Stromal cell of bone marrow (primary cell): ENCODE measurements at regions not wholly inside any gene's neighbourhood (a gene's known extent, or its start where the extent isn't known, plus 50 kb on each side); places are given as distances from the start of the nearest gene placed in this dataset.
A peak's percentile ranks its signal among the peaks of the same experiment; 100 is the strongest.

ENCODE experiments used
- DNase-seq: peaks from one replicate; pipeline ENCODE4 v3.0.0-alpha.2; 2012; ENCODE audit warnings: low read depth

DNA sequence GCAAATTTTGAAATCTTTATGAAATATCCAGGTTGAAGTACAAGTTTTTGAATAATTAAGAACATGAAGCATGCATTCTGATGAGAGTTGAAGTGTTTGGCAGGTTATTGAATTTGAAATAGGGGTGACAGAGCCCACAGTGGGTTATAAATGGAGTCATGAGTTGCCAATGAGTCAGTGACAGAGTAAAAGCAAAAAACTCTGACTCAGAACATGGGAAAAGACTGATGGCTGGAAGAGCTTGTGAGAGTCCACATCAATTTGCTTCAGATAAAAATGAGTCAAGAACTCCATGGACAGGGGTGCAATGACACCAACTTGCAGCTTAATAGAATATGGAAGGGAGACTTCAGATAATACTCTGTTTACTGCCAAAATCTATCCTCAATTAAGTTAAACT lies 105.3 kb downstream of the SLC6A15 start:
- peak; percentile 66 for DNase-seq

- no peak for DNase-seq
These were observed 107.1 kb downstream of the SLC6A15 start for GRCh38 chr12:84805474-84805858.

DNA sequence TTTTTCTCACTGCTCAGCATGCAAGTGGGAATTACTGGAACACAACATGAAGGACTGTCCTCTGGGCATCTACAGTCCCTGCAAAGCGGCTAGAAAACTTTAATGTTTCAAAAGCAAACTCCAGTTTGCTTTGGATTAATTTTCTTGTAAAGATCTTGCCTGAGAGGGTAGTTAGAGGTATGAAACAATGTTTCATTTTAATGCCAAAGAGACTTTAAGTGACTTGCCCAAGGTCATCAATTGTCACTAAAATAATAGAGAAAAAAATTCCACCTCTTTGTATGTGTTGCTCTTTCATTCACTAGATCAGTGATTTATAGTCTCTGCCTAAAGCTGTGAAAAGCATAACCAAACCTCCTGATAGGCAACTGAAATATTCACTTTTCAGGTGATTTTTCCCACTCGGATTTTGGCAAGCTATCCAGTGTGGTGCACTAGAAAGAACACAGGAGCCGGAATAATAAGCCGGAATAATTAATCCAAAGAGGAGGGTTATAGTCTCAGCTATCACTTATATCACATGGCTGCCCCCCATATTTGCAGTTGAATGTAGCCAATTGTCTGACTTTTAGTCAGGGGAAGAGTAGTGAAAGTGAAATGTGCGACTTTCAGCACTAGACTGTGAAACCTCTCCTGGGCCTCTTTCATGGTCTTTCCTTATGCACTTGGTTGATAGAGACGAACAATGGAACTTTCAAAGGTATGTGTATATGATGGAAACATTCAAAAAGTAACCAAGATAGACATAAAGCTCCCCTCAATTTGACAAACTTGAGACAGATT lies 107.7 kb downstream of the SLC6A15 start:
- no peak for DNase-seq

GRCh38 chr12:84803661-84804060 lies 108.9 kb downstream of the SLC6A15 start:
- no peak for DNase-seq

- DNase-seq: no peak
These were observed 110.4 kb downstream of the SLC6A15 start for GRCh38 chr12:84802161-84802560.

DNA sequence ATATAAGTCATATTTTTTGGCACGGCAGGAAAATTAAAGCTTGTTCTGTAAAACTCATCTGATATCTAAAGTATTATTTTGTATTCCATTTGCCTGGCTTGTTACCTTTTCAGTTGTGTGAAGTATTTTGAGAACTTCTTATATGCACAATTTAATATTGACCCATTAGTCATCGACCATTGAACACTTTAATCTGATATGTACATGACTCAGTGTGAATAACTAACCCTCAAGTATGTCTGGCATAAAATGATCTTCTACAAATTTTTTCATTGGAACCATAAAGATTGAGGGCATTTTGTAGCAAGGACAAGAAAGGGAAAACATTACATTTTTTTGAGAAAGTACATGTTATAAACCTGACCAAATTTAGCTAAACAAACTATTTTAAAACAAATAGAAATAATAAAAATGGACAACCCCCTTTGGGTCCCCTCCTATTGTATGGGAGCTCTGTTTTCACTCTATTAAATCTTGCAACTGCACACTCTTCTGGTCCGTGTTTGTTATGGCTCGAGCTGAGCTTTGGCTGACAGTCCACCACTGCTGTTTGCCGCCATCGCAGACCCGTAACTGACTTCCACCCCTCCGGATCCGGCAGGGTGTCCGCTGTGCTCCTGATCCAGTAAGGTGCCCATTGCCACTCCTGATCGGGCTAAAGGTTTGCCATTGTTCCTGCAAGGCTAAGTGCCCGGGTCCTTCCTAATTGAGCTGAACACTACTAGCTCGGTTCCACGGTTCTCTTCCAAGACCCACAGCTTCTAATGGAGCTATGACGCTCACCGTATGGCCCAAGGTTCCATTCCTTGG lies 118.8 kb downstream of the SLC6A15 start:
- peak; percentile 25 for DNase-seq

- no peak for DNase-seq
These were observed 121.2 kb downstream of the SLC6A15 start for GRCh38 chr12:84791444-84791843.

DNA sequence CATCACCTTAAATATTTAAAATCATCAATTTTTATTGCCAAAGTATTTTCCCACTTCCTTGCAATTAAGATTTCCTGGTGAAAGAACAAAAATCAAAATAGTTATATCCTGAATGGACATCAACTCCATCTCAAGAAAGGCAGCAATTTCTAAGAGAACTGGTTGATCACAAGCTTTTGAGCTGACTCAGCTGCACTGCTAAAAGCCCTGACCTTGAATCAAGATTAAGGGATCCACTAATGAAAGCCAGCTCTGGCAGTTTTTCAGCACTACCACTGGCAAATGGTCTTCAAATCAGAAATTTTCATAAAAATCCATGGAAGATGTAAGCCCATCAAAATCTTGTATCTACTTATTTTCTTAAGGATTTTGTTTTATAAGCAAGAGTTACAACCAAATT lies 123.4 kb downstream of the SLC6A15 start:
- no peak for DNase-seq

GRCh38 chr12:84787253-84787652 lies 125.3 kb downstream of the SLC6A15 start:
- no peak for DNase-seq

DNA sequence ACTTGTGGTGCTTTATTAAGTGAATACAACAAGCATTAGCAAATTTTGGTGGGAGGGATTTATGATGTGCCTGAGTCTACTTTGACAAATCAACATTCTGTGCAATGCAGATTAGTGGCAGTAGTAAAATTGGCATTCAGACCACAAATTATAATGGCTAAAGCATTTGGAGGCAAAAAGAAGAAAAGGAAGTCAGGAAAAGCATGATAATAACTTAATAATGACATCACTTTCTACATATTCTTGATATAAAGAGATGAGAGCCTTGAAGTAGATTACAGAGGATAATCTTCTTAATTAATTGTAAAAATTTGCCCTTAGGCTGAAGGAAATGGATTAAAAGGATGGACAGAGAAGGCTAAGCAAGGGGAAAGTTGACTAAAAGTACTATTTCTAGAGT lies 126.0 kb downstream of the SLC6A15 start:
- DNase-seq: no peak

DNA sequence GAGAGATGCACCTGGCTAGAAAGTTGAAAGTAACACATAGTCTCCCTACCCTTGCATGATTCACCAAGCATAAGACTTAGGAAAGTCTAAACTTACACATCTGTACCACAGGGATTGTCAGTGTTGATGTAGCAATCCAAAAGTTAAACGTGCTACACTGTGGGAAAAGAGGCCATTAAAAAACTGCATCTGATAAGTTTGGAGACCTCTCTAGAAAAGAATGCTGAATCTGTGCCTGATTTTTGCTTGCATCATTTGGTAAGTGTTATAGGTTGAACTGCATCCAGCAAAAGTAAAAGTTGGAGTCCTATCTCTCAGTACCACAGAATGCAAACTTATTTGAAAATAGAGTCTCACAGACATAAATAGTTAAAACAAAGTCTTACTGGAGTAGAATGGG lies 126.6 kb downstream of the SLC6A15 start:
- no peak for DNase-seq

DNA sequence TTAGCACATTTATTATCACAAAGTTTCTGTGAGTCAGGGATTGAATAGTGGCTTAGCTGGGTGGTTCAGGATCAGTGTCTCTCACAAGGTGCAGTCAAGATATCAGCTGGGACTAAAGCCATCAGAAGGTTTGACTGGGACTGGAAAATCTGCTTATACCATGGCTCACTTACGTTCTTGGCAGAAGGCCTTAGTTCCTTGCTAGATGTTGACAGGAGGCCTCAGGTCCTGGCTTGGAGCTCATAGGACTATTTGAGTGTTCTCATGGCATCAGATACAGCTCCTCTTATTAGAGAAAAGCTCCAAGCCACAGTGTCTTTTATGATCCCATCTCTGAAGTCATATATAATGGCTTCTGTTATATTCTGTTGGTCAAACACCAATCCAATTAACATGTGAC lies 127.3 kb downstream of the SLC6A15 start:
- no peak for DNase-seq

GRCh38 chr12:84779169-84779568 lies 133.4 kb downstream of the SLC6A15 start:
- DNase-seq: no peak

- DNase-seq: no peak
These were observed 140.3 kb downstream of the SLC6A15 start for GRCh38 chr12:84772281-84772680.

DNA sequence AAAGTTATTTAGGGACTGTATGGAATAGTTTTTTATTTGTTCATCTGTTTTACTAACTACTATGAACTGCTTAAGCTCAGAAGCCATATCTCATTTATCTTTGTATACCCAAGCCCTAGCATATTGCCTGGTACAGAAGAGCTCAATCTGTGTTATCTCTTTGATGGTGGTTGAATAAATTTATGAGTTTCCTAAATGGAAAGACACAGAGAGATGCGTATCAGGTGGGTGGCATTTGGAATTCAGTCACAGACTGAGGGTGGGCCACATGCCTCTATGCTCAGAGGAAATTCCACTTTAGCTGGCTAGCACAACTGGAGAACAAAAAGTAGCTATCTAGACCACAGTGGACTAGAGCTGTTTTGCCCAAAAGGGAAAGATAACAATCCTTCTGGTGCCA lies 145.5 kb downstream of the SLC6A15 start:
- DNase-seq: no peak

DNA sequence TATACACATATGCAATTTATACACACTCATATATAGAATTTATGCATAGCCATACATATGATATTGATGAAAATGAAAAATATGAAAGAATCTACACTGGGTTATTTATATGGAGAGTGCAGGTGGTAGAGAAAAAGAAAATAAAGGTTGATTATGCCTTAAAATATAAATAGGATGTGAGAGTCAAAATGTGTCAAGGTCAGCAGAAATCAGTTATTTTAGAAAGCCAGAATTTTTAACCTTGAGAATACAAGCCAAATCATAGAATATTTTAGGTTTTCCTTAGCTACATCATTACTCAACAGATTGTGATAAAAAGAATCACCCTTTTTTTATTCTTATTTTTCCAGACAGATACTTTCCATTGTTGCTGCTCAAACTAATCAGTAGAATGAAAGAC lies 146.2 kb downstream of the SLC6A15 start:
- DNase-seq: no peak

GRCh38 chr12:84764001-84764400 lies 148.6 kb downstream of the SLC6A15 start:
- no peak for DNase-seq

GRCh38 chr12:84763107-84763506 lies 149.5 kb downstream of the SLC6A15 start:
- DNase-seq: peak; percentile 69

DNA sequence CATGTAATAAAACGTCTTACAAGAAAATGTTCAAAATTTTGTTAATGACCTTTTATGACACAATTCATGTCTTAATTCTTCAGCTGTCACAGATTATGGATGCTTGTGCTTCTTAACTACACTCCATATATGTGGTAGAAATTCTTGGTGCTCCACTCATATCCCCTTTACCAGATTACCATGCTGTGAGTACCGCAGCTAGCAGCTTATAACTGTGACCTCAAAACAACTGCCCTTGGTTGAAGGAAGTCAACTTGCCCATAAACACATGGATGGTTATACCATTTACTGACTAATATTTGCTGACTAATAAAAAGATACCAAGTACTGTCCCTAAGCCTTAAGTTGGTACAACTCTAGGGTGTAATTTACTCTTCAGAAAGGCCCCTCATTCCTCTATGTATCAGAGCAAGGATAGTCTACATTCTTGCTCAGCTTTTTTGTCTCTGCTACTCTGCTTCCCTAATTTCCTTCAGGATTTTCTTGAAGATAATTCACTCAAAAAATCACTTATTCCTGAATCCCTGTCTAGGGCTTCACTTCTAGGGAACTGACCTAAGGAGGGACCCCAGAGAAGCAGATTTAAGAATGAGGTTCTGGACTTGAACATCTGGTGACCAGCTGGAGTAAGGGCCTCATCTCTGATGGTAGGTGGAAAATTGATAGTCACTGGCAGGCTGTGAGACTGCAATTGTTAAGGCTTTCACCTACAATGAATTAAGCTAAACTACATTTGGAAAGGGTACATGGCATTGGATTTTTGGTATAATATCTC lies 152.3 kb downstream of the SLC6A15 start:
- DNase-seq: no peak

GRCh38 chr12:84757978-84758377 lies 154.6 kb downstream of the SLC6A15 start:
- DNase-seq: peak; percentile 48

DNA sequence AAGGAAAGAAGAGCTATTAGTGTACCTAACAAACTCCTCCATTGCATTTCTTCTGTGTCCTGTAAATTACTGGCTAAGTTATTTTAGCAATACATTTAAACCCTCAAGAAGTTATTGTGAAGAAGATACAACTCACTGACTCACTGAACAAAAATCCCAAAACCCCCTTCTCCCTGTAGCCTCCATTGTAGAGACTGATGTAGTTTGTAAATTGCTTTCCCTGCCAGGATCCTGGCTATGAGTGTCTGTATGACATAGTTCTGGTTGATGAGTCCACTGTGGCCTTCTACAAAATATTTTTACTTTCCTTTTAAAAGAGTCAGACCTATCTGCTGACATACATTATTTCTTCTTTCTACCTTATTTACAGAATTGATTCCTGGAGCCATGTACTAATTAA lies 155.6 kb downstream of the SLC6A15 start:
- peak; percentile 41 for DNase-seq

DNA sequence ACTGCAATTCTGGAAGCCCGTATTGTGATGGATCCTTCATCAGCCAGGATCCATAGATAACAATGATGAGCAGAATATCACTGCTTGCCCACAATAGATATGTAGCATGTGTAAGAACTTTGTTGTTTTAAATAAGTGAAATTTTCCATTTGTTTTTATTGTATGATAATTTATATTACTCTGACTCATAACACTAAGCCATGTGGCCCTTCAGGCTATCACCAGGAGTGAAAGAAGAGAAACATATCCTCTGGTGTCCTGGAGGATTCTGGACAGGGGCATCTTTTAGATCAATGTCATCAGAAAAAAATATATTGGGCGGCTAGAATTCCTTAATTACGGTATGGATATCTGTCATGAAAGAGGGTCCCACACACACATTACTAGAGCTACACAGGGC lies 167.5 kb downstream of the SLC6A15 start:
- no peak for DNase-seq

DNA sequence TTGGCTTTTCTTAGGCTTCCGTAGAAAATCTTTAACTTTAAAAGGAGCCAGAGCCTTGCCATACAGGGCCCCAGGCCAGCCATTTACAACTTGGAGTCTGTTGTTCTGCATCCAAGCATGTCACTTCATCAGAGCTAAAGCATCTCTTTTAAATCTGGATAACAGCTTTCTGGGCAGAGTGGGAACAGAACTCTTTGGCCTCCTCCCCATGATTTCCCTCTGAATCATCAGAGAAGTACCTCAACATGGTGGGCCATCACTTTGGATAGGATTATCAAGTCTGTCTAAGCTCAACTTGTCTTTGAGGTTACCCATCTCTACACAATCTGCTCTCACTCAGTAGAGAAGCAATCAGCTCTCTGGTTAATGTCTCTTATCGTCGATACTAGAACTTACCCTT lies 170.9 kb downstream of the SLC6A15 start:
- no peak for DNase-seq
